ENCODE measurements at regions not wholly inside any gene's neighbourhood (a gene's known extent, or its start where the extent isn't known, plus 50 kb on each side); places are given as distances from the start of the nearest gene placed in this dataset.

- TF ChIP-seq POLR2AphosphoS5 (IDR thresholded peaks at IDR 0.05; ENCODE audit: low read depth, low read length) (no peak), REST (IDR thresholded peaks at IDR 0.05; ENCODE audit: insufficient read depth in 1 of 2, low read depth in 2 of 2, low read length in 2 of 2) (no peak), TAF1 (IDR thresholded peaks at IDR 0.05; ENCODE audit: borderline replicate concordance, insufficient read depth, low read length) (no peak), SIN3A (IDR thresholded peaks at IDR 0.05; ENCODE audit: borderline replicate concordance, insufficient read depth, low read length) (no peak)
These were observed 161.3 kb downstream of the MACROH2A1 start for GRCh38 chr5:135237748-135238103.
